Middle frontal gyrus (tissue), 1 donor: ENCODE measurements at regions not wholly inside any gene's neighbourhood (a gene's known extent, or its start where the extent isn't known, plus 50 kb on each side); places are given as distances from the start of the nearest gene placed in this dataset.
"Not testable (repeated sequence)": the region's sequence is repeated elsewhere in the genome, so short reads cannot be mapped to it uniquely, and the experiment has no call there.

ENCODE experiments used
- DNase-seq: peaks from one replicate; pipeline ENCODE4 v3.0.0-alpha.2; 2015; ENCODE audit warnings: low spot score; ENCODE audit errors: extremely low spot score

DNA sequence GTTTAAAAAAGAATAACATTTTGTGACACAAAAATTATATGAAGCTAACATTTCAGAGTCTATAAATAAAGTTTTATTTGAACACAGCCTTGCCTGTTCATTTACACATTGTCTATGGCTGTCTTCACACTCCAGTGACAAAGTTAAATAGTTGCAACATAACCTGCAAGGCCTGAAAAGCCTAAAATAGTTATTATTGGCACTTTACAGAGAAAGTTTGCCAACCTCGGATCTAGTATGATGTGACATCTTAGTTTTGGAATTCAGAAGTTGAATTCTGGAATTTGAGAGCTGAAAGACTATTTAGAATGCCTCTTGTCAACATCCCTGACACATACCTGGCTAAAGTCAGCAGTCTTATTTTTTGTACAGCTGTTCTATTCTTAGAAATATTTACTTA lies 68.3 kb downstream of the DYRK2 start:
- no peak for DNase-seq

DNA sequence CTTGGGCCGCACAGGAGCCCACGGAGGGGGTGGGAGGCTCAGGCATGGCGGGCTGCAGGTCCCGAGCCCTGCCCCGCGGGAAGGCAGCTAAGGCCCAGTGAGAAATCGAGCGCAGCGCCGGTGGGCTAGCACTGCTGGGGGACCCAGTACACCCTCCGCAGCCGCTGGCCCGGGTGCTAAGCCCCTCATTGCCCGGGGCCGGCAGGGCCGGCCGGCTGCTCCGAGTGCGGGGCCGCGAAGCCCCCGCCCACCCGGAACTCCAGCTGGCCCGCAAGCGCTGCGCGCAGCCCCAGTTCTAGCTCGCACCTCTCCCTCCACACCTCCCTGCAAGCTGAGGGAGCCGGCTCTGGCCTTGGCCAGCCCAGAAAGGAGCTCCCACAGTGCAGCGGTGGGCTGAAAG lies 70.8 kb downstream of the DYRK2 start:
- not testable (repeated sequence) for DNase-seq

DNA sequence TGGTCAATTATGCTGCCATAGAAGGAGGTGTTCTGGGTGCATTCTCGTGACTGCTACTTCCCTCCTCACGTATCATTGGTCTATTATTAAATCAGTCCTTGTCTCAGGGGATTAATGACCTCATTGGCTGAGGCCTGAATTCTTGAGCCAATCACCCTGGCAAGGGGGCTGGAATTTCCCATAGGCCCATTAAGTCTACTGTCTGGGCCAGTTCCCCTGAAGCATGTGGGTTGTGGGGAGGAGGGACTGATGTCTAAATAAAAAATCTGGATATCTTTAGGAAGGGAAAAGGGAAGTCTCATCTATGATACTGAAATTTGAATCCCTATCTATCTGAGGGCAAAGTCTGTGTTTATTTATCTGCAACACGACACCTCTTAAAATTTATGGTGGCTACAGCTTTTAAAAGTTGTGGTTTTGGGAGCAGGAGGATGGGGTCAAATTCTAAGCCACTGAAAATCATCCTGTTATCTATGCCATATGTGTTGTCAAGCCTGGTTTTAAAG lies 71.9 kb downstream of the DYRK2 start:
- no peak for DNase-seq

DNA sequence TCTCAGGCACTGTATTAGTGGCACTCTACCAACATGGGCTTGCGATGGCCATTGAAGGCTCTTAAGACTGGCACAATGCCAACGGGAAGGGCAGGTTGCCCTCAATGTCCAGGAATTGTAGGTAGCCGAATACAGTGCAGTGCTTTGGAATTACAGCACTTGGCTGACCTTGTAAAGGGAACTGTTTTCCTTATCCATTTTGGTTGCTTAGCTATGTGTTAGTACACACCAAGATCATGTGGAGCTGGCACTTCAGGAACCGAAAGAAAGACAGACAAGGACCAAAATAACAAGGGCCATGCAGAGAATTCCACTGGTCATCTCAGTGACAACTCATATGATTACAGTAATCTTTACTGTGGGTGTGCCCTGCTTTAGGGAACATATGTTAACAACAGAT lies 72.7 kb downstream of the DYRK2 start:
- DNase-seq = no peak

DNA sequence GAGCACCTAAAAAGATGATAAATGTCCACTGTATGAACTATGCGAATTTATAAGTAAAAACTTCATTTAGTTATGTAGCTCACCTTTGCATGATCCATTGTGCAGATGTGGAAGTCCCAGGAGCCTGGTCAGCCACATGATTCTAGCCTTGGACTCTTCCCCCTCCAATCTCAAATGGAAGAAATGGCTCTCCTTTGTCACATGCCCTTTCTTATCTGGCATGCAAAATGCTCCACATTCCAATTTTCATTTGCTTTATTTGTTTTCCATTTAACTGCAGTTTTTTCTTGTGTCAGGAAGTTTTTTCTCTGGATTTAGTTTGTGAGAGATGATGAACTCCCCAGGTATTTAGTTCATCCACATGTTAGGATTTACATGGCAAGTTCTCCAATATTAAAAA lies 73.8 kb downstream of the DYRK2 start:
- no peak for DNase-seq

DNA sequence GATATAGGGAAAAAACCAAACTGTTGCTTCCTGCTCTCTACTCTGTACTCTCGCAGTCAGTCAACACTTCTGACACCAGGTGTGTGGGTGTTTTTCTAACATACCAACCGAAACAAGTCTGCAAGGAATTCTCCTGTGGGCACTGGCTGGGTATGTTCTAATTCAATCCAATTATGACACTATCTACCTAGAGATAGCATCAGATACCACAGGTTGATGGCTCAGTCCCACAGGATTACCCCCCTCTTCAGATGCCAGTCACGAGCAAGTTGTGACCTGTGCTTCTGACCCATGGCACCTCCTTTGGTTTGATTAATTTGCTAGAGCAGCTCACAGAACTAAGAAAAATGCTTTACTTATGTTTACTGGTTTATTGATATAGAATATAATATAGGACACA lies 78.3 kb downstream of the DYRK2 start:
- no peak for DNase-seq

DNA sequence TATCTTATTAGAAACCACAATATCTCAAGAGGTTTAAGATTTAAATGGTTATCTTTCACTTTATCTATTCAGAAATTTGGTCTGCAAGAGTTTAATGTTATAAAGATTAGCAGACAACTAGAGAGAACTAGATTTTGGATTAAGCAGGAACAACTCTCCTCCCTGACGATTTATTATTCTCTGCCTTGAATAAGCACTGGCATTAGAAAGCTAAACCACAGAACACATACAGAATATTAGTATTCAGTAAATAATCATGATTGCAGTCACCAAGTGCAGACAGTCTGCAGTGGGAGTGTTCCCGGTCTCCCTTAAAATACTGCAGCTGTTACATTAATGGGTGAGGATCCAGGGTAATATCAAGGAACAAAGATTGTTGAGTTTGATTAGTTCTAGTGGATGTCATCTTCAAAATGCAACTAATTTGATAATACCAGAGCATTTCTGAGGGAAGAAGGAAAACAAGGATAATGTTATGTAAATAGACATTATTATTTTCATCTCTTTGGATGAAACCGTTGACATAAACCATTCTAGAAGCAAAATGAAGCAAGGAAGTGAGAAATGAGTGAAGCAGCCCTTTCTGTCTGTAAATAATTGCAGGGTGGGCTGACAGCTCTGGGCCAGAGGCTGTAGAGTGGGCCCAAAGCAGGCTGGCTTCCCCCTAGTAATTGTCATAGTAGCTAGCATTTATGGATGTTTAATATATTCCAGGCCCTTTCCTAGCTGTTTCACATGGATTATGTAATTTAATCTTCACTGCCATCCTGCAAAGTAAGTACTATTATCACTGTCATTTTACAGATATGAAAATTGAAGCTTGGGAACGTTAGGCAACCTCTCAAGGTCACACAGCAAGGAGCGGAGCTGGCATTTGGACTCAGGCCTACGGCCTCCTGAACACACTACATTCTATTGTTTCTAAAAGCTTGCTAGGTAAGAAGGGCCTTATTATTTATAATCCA lies 79.4 kb downstream of the DYRK2 start:
- DNase-seq = no peak

DNA sequence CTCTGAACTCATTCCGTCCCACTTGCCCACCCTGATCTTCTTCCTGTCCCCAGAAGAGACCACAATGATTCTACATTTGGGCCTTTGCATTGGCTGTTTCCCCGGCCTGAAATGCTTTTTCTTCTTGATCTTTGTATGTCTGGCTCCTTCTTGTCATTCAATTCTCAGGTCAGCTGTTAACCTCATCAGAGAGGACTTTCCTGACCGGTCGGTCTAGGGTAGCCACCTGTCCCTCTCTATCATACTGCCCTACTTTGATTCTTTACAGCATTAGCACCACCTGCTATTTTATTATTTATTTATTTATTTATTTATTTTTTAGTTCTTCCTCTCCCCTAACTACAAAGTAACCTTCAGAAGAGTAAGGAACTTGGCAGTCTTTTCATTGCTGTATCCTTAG lies 84.3 kb downstream of the DYRK2 start:
- no peak for DNase-seq

DNA sequence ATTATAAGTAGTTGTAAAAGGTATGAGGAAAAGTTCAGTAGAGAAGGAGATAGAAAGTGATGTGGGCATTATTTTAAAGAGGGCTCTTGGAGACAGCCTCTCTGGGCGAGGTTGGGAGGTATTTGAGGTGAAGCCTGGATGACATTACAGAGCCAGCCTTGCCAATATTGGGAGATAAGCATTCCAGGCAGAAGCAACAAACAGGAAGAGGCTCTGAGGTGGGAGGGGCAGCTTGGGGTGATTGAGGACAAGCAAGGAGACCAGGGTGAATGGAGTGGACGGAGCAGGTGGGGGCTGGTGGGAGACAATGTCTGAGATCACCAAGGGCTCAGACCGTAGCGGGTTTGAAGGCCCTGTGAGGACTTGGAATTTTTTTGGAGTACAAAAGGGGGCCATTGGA lies 87.3 kb downstream of the DYRK2 start:
- no peak for DNase-seq

DNA sequence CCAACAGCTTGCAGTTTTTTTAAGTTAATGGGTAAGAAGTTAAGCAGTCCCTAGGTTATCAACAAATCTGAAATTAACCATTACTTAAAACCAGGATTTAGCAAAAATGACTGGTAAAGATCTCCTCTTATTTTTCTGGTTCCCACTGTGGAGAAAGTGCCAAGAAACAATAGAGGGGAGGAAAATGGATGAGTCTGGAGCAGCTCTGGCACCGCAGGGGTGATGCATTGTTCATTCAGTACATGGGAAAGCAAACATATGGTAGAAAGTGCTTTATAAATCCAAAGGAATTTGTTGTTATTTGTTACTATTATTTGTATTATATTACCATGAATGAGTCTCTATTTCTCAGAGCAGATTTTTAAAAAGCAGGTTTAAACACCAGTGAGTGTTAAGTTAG lies 92.2 kb downstream of the DYRK2 start:
- DNase-seq = no peak

DNA sequence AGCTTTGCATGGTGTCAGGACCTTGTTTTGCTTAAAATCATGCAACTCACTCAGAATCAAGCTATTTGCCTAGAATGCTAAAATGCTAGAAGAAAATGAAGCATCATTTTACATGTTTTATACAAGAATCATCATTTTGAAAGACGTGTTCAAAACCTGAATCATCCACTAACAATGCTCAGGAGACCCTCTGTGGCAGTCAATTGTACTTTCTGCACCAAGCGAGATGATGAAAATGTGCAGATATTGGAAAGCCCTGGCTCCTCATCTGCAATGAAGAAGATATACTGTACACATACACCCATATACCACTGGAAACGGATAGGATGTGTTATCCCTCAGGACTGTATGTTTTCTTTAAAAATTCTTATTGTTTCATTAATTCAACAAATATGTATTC lies 92.7 kb downstream of the DYRK2 start:
- DNase-seq = no peak

DNA sequence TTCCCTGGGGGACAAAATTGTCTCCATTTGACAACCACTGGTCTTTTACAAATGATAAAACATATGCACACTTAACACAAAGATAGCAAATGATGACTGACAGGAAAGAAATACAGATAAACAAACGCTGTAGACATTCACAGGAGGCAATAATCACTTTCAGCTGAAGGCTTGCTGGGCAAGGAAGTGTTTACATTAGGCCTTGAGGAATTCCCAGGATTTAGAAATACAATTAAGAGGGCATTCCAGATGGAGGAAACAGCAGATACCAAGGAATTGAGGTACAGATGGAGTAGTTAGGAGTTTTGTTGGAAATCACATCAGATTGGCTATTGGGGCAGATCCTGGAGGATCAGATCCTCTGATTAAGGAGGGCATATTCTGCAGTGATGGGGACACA lies 93.9 kb downstream of the DYRK2 start:
- no peak for DNase-seq

DNA sequence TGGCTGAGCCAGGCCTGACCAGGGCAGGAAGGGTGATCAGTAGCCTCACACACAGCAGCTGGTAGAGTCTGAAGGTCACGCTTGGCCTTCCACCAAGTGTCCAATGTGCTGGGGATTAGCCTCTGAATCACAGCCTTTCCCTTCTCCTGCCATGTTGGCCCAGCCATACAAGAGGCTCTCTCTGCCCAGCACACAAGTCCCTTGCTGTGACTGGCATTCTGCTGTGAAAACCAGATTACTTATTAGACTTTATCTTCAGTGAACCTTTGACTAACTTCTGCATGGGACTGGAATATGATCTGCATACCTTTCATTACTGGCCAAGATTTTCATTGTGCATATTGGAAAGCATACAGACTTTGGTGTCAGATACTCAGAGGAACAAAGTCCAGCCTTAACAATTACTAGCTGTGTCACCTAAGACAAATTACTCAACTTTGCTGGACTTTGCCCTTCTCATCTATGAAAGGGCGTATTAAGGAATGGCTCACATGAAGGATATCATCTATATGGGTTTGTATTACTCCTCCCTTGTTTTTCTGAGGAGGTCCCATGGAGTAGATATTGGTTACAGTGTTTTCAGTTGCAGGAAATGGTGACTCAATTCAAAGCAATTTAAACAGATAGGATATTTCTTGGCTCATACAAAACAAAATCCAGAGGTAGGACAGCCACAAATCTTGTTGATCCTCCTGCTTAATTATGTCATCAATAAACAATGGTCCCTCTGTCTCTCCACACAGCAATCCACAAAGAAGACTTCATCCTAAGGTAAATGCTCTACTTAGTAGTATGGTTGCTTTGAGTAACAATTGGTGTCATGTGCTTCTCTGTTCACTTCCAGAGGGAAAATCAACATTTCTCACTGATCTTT lies 99.6 kb downstream of the DYRK2 start:
- DNase-seq = no peak

DNA sequence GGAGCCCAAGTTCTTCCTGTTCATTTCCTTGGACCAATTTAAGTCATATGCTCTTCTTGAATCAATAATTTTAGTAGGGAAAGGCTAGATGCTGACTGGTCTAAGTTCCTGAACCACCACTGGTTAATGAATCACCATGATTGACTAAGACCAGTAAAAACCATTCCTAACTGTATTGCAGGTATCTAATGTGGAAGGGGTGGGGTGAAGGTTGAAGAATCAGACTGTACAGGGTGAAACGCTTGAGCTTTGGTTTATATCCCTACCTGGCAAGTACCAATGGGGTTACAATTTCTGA lies 100.1 kb downstream of the DYRK2 start:
- no peak for DNase-seq

DNA sequence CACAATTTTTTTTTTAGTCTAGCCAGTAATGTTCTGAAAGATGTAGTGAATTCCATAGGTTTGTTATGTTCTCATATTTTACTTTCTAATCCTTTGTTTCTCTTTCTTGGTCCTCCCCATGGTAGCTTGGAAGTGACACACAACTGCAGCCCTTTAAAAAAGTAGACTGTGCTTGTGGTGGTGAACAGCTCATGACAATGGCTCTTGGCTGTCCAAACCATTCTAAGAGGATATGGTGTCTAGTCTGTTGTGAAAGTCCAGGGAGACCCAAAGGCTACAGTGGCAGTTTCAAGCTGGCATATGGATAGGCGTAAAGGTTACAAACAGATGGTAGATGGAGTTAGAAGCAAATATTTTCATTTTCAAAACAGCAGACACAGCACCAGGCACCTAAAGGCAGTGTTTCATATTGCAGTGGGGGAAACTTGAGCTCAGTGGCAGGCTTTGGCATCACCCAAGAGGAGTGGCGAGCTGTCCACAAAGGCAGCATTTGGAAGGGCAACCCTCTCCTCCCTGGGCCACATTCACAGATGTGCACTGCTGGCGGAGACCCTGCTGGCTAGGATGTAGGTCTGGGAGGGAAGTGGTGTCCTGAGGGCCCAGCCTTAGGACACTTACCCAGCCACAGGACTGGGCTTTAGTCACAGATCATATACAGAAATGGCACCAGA lies 102.1 kb downstream of the DYRK2 start:
- no peak for DNase-seq

DNA sequence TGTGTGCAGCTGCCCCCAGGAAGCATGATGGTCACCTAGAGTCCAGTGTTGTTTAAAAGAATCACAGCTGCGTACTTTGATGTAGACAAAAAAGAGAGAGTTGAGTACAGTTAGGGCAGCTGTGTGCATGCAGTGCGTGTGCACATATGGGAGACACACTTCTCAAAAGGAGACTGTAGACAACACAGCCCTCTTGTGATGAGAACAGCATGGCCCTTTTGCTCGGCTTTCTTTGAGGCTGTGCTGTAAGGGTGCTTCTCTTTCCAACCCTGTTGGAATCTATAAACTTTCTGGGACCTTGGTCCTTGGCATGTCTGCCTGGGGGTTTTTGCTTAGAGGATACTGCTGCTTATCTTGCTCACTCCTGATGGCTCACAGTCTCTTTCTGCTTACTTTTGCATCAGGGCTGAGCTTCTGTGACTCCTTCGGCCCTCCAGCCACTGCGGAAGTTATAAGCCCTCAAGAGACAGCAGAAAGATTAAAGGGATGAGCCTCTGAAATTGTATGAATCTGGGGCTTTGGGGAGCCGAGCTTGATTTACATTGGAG lies 102.9 kb downstream of the DYRK2 start:
- no peak for DNase-seq

DNA sequence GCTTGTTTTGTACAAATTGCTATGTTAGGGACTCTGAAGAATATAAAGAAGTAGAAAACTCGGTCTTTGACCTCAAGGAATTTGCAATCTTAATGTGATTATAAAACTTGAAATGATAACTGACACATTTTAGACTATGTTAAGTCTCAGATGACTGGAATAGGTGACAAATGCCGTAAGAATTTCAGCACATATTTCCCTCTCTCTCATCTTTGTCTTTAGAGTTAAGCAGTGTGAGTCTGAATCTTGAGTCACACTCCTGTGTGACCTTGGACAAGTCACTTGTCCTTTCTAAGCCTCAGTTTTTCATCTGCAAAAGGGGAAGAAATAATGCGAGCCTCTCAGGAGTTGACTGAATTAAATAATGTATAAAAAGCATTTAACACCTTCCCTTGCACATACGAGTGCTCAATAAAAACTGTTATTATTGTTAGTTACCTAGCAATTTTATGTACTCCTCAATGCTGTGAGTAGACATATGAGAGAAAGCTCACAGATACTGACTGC lies 103.7 kb downstream of the DYRK2 start:
- DNase-seq = no peak

DNA sequence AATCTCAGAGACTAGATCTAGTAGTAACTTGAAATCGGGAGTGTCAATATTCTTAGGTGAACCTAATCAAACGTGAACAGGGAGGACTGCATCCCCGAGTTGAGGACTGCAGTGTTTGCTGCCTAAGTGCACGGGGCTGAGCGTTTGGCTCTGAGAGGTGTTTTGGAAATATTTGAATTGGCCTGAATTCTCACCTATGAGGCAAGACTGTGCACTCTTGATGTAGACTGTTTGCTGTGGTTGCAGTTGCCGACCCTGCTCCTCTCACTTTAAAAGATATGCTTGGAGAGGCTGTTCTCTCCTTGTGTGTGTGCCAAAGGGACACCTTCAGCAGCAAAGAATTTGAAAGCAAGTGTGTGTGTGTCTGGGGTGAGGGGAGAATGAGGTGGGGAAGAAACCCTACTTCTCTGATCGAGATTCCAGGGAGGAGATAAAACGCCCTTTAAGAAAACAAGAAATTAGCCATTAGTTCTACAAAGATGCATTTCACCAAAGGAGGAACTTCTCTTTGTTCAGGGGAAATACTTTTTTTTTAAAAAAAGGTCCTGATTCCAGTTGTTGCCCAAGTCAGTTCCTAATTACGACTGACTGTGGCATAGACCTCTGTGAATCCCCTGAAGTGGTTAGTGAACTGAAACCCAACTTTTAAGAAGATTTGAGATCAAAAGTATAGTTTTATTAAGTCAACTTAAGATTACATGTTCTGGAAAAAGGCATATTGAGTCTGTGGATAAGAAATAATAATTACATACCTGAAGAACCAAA lies 106.6 kb downstream of the DYRK2 start:
- no peak for DNase-seq

DNA sequence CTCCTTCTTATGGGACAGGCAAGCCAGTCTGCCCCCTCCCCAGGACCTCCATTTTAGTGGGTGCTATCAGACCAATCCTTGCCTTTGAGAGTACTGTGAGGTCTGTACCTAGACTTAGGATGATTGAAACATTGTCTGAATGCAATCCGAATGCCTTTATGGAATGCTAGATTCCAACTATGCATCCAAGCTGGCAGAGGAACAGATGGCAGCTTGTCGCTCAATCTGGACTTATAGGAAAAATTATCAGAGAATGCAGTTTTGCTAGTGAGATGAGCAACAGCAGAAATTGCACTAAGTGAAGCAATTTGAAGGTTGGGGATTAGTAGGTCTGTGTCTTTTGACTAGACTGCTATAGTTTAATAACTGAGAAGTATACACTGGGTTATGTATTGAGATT lies 109.1 kb downstream of the DYRK2 start:
- DNase-seq = no peak

DNA sequence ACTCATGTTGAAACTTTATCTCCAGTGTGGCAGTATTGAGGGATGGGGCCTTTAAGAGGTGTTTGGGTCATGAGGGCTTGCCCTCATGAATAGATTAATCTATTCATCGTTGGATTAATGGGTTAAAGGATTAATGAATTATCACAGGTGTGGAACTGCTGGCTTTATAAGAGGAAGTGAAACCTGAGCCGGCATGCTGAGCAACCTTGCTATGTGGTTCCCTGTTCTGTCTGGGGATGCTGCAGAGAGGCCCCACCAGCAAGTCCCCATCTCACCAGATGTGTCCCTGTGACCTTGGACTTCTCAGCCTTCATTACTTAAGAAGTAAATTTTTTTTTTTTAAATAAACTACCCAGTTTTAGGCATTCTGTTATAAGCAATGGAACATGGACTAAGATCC lies 109.6 kb downstream of the DYRK2 start:
- DNase-seq = no peak

DNA sequence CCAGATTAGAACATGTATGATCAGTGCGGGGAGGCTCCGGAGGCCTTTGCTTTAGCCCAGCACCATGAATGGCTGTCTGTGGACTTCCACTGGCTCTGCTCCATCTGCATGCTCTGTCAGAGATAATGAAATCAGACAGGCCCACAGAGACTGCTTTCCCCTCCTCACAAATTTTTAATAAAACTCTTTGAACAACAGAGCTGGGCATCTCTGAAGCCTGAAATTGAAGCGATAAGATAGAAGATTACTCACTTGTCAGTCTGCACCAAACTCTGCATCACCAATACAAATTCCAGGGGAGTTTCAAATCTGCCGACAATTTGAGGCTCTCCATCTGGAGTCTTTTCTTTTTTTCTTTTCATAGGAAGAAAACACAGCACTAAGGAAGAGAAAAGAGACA lies 110.0 kb downstream of the DYRK2 start:
- DNase-seq = no peak
